ENCODE measurements at regions not wholly inside any gene's neighbourhood (a gene's known extent, or its start where the extent isn't known, plus 50 kb on each side); places are given as distances from the start of the nearest gene placed in this dataset.

- TF ChIP-seq CTCF (IDR thresholded peaks at IDR 0.05) (no peak), POLR2A (IDR thresholded peaks at IDR 0.05) (no peak)
Measured at GRCh38 chr4:177107288-177107921, 202.3 kb upstream of the NEIL3 start.
